GM18867 (cell line): ENCODE measurements at regions not wholly inside any gene's neighbourhood (a gene's known extent, or its start where the extent isn't known, plus 50 kb on each side); places are given as distances from the start of the nearest gene placed in this dataset.
"Not testable (repeated sequence)": the region's sequence is repeated elsewhere in the genome, so short reads cannot be mapped to it uniquely, and the experiment has no call there.

ENCODE experiments used
- ATAC-seq: cut with Tn5 transposase; IDR thresholded peaks from one replicate; pipeline ENCODE4 v1.9.1; 2021; ENCODE audit warnings: mild to moderate bottlenecking, moderate library complexity; ENCODE audit not compliant: unreplicated experiment

- ATAC-seq: not testable (repeated sequence)
Observed at GRCh38 chr1:148361427-148362215, 121.5 kb downstream of the PPIAL4G start.

- ATAC-seq: no peak
Observed at GRCh38 chr1:148357037-148357436, 126.1 kb downstream of the PPIAL4G start.

GRCh38 chr1:148355976-148356375, 127.1 kb downstream of the PPIAL4G start:
- ATAC-seq: no peak

GRCh38 chr1:148354913-148355308, 128.2 kb downstream of the PPIAL4G start:
- ATAC-seq: no peak

- no peak for ATAC-seq
Observed at GRCh38 chr1:148354284-148354912, 128.7 kb downstream of the PPIAL4G start.

GRCh38 chr1:148353461-148354283, 129.4 kb downstream of the PPIAL4G start:
- ATAC-seq: no peak

GRCh38 chr1:148352470-148353053, 130.5 kb downstream of the PPIAL4G start:
- no peak for ATAC-seq

GRCh38 chr1:148347781-148348180, 135.3 kb downstream of the PPIAL4G start:
- ATAC-seq: no peak

- not testable (repeated sequence) for ATAC-seq
Observed at GRCh38 chr1:148345659-148346151, 137.4 kb downstream of the PPIAL4G start.

- ATAC-seq: not testable (repeated sequence)
Observed at GRCh38 chr1:148344651-148345050, 138.5 kb downstream of the PPIAL4G start.

- ATAC-seq: not testable (repeated sequence)
Observed at GRCh38 chr1:148341729-148342128, 141.4 kb downstream of the PPIAL4G start.

GRCh38 chr1:148336121-148336918, 146.8 kb downstream of the PPIAL4G start:
- not testable (repeated sequence) for ATAC-seq

- ATAC-seq: peak; percentile 82
Observed at GRCh38 chr1:148334339-148335130, 148.6 kb downstream of the PPIAL4G start.

- ATAC-seq: no peak
Observed at GRCh38 chr1:148333875-148334338, 149.2 kb downstream of the PPIAL4G start.

GRCh38 chr1:148328884-148329283, 154.2 kb downstream of the PPIAL4G start:
- ATAC-seq: no peak

- not testable (repeated sequence) for ATAC-seq
Observed at GRCh38 chr1:148325031-148325430, 158.1 kb downstream of the PPIAL4G start.

- not testable (repeated sequence) for ATAC-seq
Observed at GRCh38 chr1:148324465-148324864, 158.6 kb downstream of the PPIAL4G start.

GRCh38 chr1:148320079-148320478, 163.0 kb downstream of the PPIAL4G start:
- not testable (repeated sequence) for ATAC-seq

- no peak for ATAC-seq
Observed at GRCh38 chr1:148318904-148319242, 164.2 kb downstream of the PPIAL4G start.
